22Rv1 (cell line): ENCODE measurements at regions not wholly inside any gene's neighbourhood (a gene's known extent, or its start where the extent isn't known, plus 50 kb on each side); places are given as distances from the start of the nearest gene placed in this dataset.

Experiments used
- ZFX ChIP-seq: fragments of 450-650 bp; IDR thresholded peaks from 2 replicates; pipeline ENCODE4 v1.6.1; 2017; ENCODE audit warnings: antibody characterized with exemption, borderline replicate concordance
- TF ChIP-seq, protein P1 (sequence below): fragments of 450-650 bp; IDR thresholded peaks from 2 replicates; pipeline ENCODE4 v1.5.1; 2017; ENCODE audit warnings: mild to moderate bottlenecking

DNA sequence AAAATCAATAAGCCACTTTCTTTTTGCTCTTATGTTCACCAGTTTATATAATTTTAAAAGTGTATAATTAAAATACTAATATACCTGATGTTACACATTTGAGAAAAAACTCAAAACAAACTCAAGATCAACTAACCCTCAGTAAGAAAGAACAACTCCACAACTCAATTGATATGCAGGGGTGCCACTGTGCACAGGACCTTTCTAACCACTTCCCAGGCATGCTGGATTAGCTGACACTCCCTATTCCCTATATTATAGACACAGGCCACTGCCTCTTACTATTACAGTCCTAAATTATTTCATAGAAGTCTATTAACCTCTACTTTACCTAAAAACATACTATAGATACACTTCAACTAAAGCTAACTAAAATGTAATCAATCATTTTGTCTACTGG, 191.7 kb upstream of the KRR1 start:
- TF ChIP-seq, protein P1, sequence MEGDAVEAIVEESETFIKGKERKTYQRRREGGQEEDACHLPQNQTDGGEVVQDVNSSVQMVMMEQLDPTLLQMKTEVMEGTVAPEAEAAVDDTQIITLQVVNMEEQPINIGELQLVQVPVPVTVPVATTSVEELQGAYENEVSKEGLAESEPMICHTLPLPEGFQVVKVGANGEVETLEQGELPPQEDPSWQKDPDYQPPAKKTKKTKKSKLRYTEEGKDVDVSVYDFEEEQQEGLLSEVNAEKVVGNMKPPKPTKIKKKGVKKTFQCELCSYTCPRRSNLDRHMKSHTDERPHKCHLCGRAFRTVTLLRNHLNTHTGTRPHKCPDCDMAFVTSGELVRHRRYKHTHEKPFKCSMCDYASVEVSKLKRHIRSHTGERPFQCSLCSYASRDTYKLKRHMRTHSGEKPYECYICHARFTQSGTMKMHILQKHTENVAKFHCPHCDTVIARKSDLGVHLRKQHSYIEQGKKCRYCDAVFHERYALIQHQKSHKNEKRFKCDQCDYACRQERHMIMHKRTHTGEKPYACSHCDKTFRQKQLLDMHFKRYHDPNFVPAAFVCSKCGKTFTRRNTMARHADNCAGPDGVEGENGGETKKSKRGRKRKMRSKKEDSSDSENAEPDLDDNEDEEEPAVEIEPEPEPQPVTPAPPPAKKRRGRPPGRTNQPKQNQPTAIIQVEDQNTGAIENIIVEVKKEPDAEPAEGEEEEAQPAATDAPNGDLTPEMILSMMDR = no peak
- no peak for TF ChIP-seq ZFX
